ENCODE measurements at regions not wholly inside any gene's neighbourhood (a gene's known extent, or its start where the extent isn't known, plus 50 kb on each side); places are given as distances from the start of the nearest gene placed in this dataset.

DNA sequence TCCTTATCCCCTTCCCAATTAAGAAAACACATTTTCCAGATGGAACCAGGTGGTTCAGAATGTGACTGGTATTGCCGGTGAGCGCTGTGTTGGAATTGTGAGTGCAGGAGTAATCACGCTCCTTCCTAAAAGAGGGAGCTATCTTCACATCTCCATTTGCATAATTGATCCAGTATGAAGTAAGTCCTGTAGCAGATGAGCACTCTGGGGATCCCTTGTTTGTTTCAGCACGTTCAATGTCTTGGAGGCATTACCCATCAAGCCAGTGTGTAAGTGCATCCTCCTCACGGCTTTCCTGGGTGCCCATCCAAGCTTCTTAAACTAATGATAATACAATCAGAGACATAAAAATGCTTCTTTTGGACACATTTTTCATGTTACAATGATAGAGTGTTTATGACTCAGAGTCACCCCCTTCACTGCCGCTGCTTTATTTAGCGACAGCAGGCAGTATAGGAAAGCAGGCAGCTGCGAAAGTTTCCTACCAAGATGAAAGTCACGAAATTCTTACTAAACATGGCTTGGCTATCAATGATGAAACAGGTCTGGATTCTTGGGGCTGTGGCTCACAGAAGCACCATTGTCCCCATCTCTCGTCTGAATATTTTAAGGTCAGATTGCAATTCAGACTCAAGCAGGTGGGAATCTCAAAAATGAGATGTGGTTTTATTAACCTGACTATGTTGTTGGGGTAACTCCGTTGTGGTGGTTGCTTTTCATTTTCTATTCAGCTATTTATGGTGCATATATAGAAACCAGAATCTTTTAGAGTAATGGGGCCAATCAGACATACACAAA is 346.3 kb upstream of the MDFIC2 start:
- Mint-ChIP-seq H3K9me3 (peaks cover 4% of the 10 kb centered on the region), H3K36me3 (ENCODE audit: low read depth) (no peaks in the 10 kb centered on the region), H3K4me1 (ENCODE audit: low read depth) (no peaks in the 10 kb centered on the region), H3K4me3 (no peak overlapping the region), H3K27ac (no peak overlapping the region), H3K27me3 (peaks cover 24% of the 10 kb centered on the region)
- intact Hi-C loops (cut with micrococcal nuclease), result no loop called here
- TF ChIP-seq, protein P1, sequence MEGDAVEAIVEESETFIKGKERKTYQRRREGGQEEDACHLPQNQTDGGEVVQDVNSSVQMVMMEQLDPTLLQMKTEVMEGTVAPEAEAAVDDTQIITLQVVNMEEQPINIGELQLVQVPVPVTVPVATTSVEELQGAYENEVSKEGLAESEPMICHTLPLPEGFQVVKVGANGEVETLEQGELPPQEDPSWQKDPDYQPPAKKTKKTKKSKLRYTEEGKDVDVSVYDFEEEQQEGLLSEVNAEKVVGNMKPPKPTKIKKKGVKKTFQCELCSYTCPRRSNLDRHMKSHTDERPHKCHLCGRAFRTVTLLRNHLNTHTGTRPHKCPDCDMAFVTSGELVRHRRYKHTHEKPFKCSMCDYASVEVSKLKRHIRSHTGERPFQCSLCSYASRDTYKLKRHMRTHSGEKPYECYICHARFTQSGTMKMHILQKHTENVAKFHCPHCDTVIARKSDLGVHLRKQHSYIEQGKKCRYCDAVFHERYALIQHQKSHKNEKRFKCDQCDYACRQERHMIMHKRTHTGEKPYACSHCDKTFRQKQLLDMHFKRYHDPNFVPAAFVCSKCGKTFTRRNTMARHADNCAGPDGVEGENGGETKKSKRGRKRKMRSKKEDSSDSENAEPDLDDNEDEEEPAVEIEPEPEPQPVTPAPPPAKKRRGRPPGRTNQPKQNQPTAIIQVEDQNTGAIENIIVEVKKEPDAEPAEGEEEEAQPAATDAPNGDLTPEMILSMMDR (IDR thresholded peaks at IDR 0.05), result no peak
- ChIA-PET POLR2A (no interaction called here), CTCF (no interaction called here)
- DNase-seq (no peak), ATAC-seq (no peak)

DNA sequence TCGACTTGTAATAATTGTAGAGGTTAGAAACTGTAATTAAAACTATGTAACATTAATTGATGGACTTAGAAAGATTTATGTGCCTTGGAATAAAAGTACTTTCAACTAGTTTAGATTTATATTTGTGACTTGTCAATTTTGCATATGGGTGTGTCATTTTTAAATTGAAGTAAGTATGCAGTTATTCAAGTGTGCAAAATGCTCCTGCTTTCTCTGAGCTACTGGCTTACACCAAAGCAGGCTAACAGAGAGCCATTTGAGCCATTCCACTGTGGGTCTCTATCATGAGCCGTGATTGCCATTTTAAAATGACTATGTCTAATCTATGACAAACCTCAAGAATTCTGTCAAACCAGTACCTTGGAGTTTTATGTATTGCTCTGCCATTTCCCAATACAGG is 345.0 kb upstream of the MDFIC2 start:
- TF ChIP-seq, protein P1 (IDR thresholded peaks at IDR 0.05), result no peak
- CTCF ChIA-PET, result no interaction called here
- H3K27ac Mint-ChIP-seq, result no peak overlapping the region
- peaks cover 27% of the 10 kb centered on the region for H3K27me3 Mint-ChIP-seq
- no peaks in the 10 kb centered on the region for H3K4me1 Mint-ChIP-seq (ENCODE audit: low read depth)
- POLR2A ChIA-PET, result no interaction called here
- peaks cover 4% of the 10 kb centered on the region for H3K9me3 Mint-ChIP-seq
- no peak for DNase-seq
- no peaks in the 10 kb centered on the region for H3K36me3 Mint-ChIP-seq (ENCODE audit: low read depth)
- intact Hi-C loops (cut with micrococcal nuclease), result no loop called here
- ATAC-seq, result no peak
- H3K4me3 Mint-ChIP-seq, result no peak overlapping the region

DNA sequence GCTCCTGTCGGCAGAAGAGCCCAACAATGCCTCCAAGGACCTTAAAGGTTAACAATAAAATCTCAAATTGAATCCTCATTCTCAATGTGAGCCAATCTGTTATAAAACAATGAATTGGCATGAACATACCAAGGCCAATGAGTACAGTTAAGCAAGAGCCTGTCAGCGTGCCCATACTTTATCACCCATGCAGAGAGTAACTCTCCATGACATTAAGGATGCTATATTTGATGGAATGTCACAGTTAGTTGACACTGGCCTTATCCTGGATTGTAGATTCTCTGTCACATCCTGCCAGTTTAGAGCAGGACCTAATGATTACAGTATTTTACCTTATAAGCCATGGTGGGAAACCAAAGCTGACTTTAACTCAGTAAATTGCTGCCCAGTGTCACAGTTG is 335.4 kb upstream of the MDFIC2 start:
- CTCF ChIA-PET, result no interaction called here
- Mint-ChIP-seq H3K4me1 (ENCODE audit: low read depth) (no peaks in the 10 kb centered on the region), H3K27ac (no peak overlapping the region), H3K36me3 (ENCODE audit: low read depth) (peaks cover 2% of the 10 kb centered on the region), H3K27me3 (peaks cover 17% of the 10 kb centered on the region), H3K9me3 (peaks cover 3% of the 10 kb centered on the region), H3K4me3 (no peak overlapping the region)
- ATAC-seq (no peak), DNase-seq (no peak)
- intact Hi-C loops (cut with micrococcal nuclease), result no loop called here
- POLR2A ChIA-PET, result no interaction called here
- TF ChIP-seq, protein P1 (IDR thresholded peaks at IDR 0.05), result no peak

DNA sequence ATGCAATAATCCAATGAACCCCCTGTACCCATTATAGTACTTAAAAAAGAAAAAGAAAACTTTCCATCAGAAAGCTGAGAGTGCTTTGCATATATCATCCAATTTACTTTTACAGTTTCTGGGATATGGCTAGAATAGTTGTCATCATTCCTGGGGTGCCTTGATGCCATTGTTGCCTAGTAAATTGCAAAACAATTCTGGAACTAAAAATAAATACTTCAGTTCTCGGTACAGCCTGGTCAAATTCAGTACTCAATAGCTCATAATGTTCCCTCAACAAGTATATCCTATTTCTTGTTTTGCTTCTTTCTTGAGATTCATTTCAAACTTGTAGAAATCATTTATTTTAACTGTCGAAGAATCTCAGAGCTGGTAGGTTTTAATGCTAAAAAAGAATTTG is 334.7 kb upstream of the MDFIC2 start:
- peaks cover 2% of the 10 kb centered on the region for H3K36me3 Mint-ChIP-seq (ENCODE audit: low read depth)
- H3K27me3 Mint-ChIP-seq, result peaks cover 17% of the 10 kb centered on the region
- H3K9me3 Mint-ChIP-seq, result peaks cover 3% of the 10 kb centered on the region
- DNase-seq, result no peak
- no peak overlapping the region for H3K4me3 Mint-ChIP-seq
- TF ChIP-seq, protein P1 (IDR thresholded peaks at IDR 0.05), result no peak
- intact Hi-C loops (cut with micrococcal nuclease), result no loop called here
- ChIA-PET POLR2A (no interaction called here), CTCF (no interaction called here)
- H3K4me1 Mint-ChIP-seq (ENCODE audit: low read depth), result no peaks in the 10 kb centered on the region
- H3K27ac Mint-ChIP-seq, result no peak overlapping the region
- no peak for ATAC-seq

DNA sequence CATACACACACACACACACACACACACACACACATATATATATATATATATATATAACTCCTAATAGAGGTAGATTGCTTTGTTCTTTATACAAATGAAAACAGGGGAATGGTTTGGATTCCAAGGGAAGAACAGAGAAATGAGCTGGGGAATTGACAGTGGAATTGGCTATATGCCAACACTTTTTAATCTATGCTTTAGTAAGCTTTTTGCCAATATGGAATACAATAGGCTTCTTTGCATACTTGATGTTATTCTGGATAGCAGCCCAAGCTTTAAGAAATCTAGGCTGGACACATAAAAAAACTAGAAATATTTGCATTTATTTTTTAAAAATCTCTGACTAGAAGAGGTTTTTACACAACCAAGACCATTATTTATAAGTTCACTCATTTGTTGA is 334.2 kb upstream of the MDFIC2 start:
- H3K4me1 Mint-ChIP-seq (ENCODE audit: low read depth), result no peaks in the 10 kb centered on the region
- DNase-seq (no peak), ATAC-seq (no peak)
- POLR2A ChIA-PET, result no interaction called here
- H3K27me3 Mint-ChIP-seq, result peaks cover 15% of the 10 kb centered on the region
- peaks cover 2% of the 10 kb centered on the region for H3K36me3 Mint-ChIP-seq (ENCODE audit: low read depth)
- TF ChIP-seq, protein P1 (IDR thresholded peaks at IDR 0.05), result no peak
- intact Hi-C loops (cut with micrococcal nuclease), result no loop called here
- H3K9me3 Mint-ChIP-seq, result peaks cover 3% of the 10 kb centered on the region
- no peak overlapping the region for H3K27ac Mint-ChIP-seq
- CTCF ChIA-PET, result no interaction called here
- no peak overlapping the region for H3K4me3 Mint-ChIP-seq

All from activated CD8-positive, alpha-beta T cell treated with anti-CD3 and anti-CD28 coated beads for 36 hours (primary cell).